OCI-LY7 (cell line): ENCODE measurements at regions not wholly inside any gene's neighbourhood (a gene's known extent, or its start where the extent isn't known, plus 50 kb on each side); places are given as distances from the start of the nearest gene placed in this dataset.

Experiments used
- CTCF ChIP-seq: fragments of 200-600 bp; sonication (generic); conservative IDR thresholded peaks from 2 replicates; pipeline ENCODE4 v1.5.1; 2014; ENCODE audit warnings: mild to moderate bottlenecking, antibody characterized with exemption, low read length, moderate library complexity, mixed read lengths
- EZH2phosphoT487 ChIP-seq: fragments of 200-600 bp; sonication (generic); IDR thresholded peaks from 2 replicates; pipeline ENCODE4 v1.6.1; 2018; ENCODE audit warnings: low read depth, borderline replicate concordance, mild to moderate bottlenecking, mixed run types, antibody characterized with exemption, low read length, moderate library complexity, mixed read lengths

GRCh38 chr6:44022296-44022661 is 105.0 kb downstream of the MRPL14 start:
- TF ChIP-seq CTCF (no peak), EZH2phosphoT487 (no peak)
